PC-9 (cell line): ENCODE measurements at regions not wholly inside any gene's neighbourhood (a gene's known extent, or its start where the extent isn't known, plus 50 kb on each side); places are given as distances from the start of the nearest gene placed in this dataset.

ENCODE experiments used
- EZH2 ChIP-seq: fragments of 200-600 bp; sonication (generic); IDR thresholded peaks from 2 replicates; pipeline ENCODE4 v1.8.0; 2017; ENCODE audit warnings: antibody characterized with exemption, low read depth
- TF ChIP-seq, protein P1 (sequence below): fragments of 200-600 bp; sonication (generic); conservative IDR thresholded peaks from 2 replicates; pipeline ENCODE4 v1.6.1; 2017; ENCODE audit warnings: mixed run types, antibody characterized with exemption, mild to moderate bottlenecking, moderate library complexity

DNA sequence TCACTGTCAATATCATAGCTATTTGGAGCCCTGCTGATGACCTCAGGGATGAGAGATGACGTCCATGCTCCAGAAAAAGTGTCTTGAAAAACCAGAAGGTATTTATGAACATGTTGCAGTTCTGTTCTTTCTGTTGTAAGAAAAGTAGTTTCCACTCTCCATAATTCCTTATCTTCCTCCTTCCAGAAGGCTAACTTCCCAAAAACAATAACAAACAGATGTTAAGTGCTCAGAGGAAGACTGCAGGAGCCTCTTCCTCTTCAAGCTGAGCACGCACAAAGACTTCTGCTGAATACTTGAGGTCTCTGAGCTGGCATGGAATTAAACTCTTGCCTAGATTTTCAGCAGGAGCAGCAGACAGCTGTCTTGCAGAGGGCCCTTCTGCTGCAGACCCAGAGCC, 434.5 kb upstream of the KLHL29 start:
- TF ChIP-seq, protein P1, sequence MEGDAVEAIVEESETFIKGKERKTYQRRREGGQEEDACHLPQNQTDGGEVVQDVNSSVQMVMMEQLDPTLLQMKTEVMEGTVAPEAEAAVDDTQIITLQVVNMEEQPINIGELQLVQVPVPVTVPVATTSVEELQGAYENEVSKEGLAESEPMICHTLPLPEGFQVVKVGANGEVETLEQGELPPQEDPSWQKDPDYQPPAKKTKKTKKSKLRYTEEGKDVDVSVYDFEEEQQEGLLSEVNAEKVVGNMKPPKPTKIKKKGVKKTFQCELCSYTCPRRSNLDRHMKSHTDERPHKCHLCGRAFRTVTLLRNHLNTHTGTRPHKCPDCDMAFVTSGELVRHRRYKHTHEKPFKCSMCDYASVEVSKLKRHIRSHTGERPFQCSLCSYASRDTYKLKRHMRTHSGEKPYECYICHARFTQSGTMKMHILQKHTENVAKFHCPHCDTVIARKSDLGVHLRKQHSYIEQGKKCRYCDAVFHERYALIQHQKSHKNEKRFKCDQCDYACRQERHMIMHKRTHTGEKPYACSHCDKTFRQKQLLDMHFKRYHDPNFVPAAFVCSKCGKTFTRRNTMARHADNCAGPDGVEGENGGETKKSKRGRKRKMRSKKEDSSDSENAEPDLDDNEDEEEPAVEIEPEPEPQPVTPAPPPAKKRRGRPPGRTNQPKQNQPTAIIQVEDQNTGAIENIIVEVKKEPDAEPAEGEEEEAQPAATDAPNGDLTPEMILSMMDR: no peak
- TF ChIP-seq EZH2: no peak
